ENCODE measurements at regions not wholly inside any gene's neighbourhood (a gene's known extent, or its start where the extent isn't known, plus 50 kb on each side); places are given as distances from the start of the nearest gene placed in this dataset.

- peak; percentile 87 for DNase-seq (ENCODE audit: low spot score)
These were observed 351.0 kb downstream of the BCKDHB start for GRCh38 chr6:80457439-80457933.

DNA sequence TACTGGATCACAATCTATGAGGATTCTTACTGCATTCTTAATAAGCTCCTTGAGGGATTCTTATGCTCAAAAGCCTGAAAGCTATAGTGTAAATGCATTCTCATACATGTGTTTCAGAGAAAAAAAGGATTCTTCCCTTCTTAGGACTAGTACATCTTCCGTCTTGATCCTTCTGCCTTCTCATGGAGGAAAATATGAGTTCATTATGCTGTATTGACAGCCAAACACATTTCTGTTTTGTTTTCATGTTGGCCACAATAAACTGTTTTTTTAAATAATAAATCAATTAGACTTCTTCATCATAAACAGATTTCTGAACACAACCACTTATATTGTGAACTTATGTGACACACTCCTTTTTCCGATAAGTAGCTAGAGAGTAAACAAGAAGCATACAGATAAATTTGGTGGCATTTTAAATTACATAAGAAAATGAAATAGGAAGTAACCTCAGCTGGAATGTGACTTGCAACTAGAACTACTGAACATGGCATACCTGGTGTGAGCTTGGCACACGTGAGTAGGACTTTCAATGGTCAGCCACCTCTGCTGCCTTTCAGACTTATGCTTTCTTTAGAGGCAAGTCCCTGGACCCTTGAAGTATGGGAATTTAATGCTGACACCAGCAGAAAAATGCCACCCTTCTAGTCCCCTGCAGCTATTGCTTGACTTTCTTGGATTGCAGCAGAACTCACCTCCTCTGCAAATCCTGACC, 350.4 kb downstream of the BCKDHB start:
- no peak for DNase-seq (ENCODE audit: low spot score)

GRCh38 chr6:80454661-80455365, 348.3 kb downstream of the BCKDHB start:
- DNase-seq (ENCODE audit: low spot score) = no peak

DNA sequence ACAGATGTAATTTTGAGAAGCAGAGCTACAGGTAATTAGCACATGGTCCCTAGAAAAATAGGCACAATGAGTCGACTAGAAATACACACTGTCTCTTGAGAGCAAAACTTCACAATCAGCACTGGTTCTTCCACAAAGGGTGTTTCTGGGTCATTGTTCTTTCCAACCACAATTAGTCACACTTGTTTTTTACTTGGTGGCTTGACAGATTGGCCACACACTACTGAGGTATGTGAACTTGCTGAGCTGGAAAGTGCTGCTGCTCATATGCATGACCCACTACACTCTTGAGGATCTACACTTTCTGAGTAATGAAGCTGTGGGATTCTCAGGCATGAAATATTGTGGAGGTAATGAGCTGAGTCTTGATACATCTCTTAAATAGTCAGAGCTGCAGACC, 347.7 kb downstream of the BCKDHB start:
- no peak for DNase-seq (ENCODE audit: low spot score)

DNA sequence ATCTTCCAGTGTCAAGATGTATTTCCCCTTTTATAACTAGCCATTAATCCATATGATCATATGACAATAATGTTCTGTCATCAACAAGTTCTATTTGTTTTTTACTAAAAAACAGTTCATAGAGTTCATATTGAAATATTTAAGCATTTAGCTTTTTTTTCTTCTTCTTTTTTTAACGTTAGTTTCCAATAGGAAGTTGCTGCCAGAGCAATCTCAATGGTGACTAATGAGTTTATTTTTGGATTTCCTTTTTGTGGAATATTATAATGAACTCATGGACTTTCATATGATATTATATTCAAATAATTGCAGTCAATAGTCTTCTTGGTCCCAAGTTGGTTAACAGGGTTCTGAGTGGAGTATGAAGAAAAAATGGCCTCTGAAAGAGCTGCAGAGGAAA, 343.3 kb downstream of the BCKDHB start:
- DNase-seq (ENCODE audit: low spot score) = no peak

DNA sequence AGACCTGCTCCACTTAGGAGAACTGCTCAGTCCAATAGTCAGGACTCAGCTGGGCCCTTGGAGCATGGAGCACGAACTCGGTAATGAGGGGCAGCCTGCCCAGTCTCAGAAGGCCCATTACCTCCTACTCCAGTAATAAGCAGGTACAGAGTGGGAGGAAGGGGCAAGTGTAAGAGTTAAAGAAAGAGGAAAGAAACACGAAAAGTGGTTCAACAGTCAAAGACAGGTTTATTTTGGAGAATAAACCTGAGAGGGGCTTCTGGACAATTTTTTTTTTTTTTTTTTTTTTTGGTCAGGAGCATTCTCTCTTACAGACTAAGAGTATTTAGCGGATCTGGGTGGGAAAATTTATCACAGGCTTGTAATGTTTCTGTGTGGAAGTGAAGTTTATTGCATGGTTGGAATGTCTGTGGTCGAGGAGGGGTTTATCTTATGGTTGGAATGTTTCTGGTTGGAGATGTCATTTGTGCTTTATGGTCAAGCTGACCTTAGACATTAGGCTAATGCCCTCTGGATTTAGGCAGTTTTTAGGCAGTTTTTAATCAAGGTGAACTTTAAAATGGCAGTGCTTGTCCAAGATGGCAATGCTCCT, 340.1 kb downstream of the BCKDHB start:
- DNase-seq (ENCODE audit: low spot score) = no peak

GRCh38 chr6:80445751-80446150, 339.3 kb downstream of the BCKDHB start:
- DNase-seq (ENCODE audit: low spot score) = no peak

DNA sequence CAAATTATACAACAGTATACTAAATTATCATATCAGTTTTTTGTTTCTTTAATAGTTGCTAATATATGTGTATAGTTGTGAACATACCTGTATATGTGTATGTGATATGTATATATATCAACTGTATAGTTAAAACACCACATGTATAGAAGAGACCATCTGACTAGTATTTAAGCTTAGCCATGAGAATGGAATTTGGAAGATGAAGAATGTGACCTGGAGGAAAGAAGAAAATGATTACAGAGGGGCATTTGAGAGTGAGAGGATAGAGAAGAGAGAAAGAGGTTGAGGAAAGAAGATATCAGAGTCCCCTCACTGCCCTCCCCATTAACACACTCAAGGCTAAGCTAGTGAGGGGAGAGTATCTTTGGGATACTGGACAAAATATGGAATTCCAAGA, 335.9 kb downstream of the BCKDHB start:
- DNase-seq (ENCODE audit: low spot score) = no peak

GRCh38 chr6:80441131-80441530, 334.7 kb downstream of the BCKDHB start:
- DNase-seq (ENCODE audit: low spot score) = no peak

GRCh38 chr6:80440496-80441115, 334.1 kb downstream of the BCKDHB start:
- DNase-seq (ENCODE audit: low spot score) = no peak

- no peak for DNase-seq (ENCODE audit: low spot score)
These were observed 333.4 kb downstream of the BCKDHB start for GRCh38 chr6:80439721-80440470.

GRCh38 chr6:80438772-80439171, 332.3 kb downstream of the BCKDHB start:
- DNase-seq (ENCODE audit: low spot score) = no peak

DNA sequence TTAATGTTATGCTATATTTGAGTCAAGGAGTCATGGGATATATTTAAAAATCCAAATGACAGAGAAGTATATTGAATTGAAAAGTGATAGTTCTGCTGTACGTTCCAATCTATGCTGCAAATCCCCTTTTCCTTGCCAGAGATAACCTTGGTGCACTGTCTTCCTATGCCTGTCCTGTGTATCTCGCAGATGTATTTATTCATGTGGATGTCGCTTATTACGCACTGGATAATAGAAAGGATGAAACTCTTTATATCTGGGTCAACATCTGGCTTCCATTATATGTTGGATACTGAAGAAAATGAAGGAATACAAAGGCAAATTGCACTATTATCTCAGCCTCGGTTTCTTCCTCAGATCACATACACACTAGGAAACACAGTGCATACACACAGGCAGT, 331.3 kb downstream of the BCKDHB start:
- no peak for DNase-seq (ENCODE audit: low spot score)

GRCh38 chr6:80437221-80437620, 330.8 kb downstream of the BCKDHB start:
- DNase-seq (ENCODE audit: low spot score) = no peak

DNA sequence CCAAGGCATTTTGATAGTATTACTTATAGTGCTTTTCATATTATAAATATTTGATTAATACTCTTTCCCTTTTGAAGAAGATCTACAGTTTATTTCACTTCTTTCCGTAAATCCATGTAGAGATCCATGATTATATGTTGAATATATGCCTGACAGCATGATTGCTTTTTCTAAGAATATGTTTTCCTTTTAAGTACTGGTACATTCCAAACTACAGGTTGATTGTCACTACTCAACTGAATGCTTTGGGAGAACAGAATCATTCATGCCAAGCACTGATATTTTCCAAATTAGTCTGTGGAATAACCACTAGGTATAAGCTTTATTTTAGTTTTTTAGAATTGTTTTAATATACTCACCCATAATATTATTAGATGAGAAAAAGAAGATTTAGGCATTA, 330.2 kb downstream of the BCKDHB start:
- DNase-seq (ENCODE audit: low spot score) = no peak

DNA sequence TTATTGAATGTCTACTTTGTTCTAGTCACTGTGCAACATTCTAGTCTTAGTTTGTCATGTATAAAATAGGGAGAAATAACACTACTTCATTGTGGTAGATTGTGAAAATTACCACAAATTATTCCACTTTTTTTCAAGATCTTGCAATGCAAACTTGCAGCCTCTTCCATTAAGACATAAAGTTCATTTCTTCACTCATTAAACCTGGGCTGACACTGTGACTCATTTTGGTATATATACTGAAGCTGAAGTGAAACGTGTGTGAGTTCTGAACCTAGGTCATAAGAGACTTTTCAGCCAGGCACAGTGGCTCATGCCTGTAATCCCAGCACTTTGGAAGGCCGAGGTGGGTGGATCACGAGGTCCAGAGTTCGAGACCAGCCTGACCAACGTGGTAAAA, 329.0 kb downstream of the BCKDHB start:
- DNase-seq (ENCODE audit: low spot score) = no peak

DNA sequence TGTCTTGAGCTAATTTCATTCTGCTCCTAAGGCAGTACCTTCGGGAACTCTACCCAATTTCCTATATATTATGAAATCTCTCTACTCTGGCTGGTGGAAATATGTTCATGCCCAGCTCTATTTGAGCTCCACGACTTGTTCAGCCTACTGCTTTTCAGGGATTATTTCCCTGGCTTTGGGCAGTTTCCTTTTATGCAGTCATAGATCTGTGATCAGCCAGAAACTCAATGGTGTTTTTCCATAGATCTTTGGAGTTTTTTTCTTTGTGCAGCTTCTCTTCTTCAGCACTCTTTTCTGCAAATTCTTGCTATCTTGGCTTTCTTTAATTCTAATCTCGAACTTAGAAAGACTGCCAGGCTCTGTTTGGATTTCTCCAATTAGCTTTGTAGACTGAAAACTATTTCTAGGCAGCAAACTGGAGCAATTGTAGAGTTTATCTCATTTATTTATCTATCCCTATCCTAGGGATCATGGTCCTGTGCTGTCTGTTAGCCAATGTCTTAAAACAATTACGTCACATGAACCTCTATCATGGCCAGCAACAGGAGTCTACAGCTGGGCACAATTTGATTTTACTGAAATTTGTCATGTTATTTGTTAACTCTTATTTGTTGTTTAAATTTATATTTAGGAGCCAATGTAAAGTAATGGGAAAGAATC, 328.4 kb downstream of the BCKDHB start:
- no peak for DNase-seq (ENCODE audit: low spot score)

DNA sequence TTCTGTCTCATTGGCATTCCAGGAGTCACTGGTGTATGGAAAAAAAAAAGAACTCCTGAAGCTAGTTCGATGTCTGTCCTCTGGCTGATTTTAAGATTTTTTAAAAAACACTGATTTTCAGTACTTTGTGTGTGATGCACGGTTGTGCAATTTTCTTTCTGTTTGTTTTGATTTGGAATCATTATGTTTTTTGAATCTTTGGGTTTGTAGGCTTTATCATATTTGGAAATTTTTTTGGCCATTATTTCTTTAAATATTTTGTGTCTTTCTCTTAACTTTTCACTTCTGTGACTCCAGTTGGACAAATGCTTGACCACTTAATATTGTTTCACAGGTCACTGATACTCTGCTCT, 327.2 kb downstream of the BCKDHB start:
- no peak for DNase-seq (ENCODE audit: low spot score)

DNA sequence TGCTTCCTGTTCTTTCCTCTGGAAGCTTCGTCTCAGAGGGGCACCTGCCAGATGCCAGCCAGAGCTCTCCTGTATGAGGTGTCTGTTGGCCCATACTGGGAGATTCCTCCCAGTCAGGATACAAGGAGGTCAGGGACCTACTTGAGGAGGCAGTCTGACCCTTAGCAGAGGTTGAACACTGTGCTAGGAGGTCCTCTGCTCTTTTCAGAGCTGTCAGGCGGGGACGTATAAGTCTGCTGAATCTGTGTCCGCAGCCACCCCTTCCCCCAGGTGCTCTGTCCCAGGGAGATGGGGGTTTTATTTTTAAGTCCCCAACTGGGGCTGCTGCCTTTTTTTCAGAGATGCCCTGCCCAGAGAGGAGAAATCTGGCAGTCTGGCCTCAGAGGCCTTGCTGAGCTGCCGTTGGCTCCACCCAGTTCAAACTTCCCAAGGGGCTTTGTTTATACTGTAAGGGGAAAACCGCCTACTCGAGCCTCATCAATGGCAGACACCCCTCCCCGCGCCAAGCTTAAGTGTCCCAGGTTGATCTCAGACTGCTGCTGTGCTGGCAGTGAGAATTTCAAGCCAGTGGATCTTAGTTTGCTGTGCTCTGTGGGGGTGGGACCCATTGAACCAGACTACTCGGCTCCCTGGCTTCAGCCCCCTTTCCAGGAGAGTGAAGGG, 326.7 kb downstream of the BCKDHB start:
- no peak for DNase-seq (ENCODE audit: low spot score)

GRCh38 chr6:80425089-80425823, 318.8 kb downstream of the BCKDHB start:
- DNase-seq (ENCODE audit: low spot score) = no peak
